ENCODE measurements at regions not wholly inside any gene's neighbourhood (a gene's known extent, or its start where the extent isn't known, plus 50 kb on each side); places are given as distances from the start of the nearest gene placed in this dataset.

GRCh38 chr6:14930366-14930989 lies 315.4 kb upstream of the JARID2 start:
- no peak for TF ChIP-seq CTCF (IDR thresholded peaks at IDR 0.05)

DNA sequence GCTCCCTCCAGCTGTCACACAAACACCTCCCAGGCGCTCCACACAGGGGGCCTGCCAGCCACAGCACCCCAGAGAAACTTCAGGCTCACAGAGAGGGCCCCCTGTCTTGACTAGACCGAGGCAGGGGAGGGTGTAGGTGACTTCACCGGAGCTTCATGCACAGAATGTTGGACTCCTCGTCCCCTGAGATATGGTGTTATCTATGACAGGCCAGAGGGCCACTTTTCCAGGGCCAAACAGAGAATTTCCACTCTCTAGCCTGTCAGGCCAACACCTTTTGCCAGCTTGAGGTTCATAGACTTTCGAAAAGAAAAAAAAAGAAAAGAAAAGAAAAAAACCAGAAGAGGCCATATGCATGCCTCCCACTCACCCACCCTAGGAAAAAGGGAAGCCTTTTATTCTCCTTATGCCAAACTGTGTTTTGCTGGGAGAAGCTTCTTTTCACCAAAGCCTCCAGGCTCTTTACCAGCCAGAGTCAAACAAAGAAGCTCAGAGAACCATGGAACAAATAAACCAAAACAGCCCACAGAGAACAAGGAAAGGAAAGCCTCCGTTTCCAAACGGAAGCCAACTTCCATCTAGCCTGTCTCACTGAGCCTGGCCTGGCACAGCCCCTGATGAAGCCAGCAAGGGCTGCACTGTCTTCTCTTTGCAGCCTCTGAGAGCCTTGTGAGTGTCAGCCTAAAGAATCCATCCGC lies 313.2 kb upstream of the JARID2 start:
- Histone ChIP-seq H3K9me3 (no peaks in the 10 kb centered on the region), H3K36me3 (no peaks in the 10 kb centered on the region), H3K4me3 (no peak overlapping the region), H3K27me3 (no peaks in the 10 kb centered on the region), H3K4me1 (peaks cover 0 to 7% of the 10 kb centered on the region in 2 donors), H3K27ac (no peak overlapping the region)
- TF ChIP-seq CTCF (IDR thresholded peaks at IDR 0.05): no peak
- DNase-seq (ENCODE audit: low spot score): no peak

More at GRCh38 chr6:14930366-14930989, 315.4 kb upstream of the JARID2 start:
- no peak overlapping the region for H3K4me3 ChIP-seq
- no peak overlapping the region for H3K27ac ChIP-seq
- H3K4me1 ChIP-seq: peaks cover 0 to 7% of the 10 kb centered on the region in 2 donors
- DNase-seq (ENCODE audit: low spot score): no peak
- H3K9me3 ChIP-seq: no peaks in the 10 kb centered on the region
- no peaks in the 10 kb centered on the region for H3K36me3 ChIP-seq
- H3K27me3 ChIP-seq: no peaks in the 10 kb centered on the region

DNA sequence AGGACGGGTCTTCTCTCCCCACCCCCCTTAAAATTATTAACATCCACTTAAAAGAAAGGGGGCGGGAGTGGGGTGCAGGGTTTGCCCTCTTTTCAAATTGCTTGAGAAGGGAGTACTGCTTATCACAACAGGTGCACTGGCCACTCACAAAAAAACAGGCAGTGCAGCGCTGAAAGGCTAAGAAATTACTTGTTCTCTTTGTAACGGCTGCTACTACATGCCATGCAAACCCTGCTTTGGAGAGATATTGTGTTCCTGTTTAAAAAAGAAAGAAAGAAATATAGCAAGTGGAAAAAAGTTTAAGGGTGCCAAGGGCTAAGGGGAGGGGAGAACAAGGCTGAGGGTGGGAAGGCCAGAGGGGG lies 312.7 kb upstream of the JARID2 start:
- no peak for TF ChIP-seq CTCF (IDR thresholded peaks at IDR 0.05)
- Histone ChIP-seq H3K9me3 (no peaks in the 10 kb centered on the region), H3K4me3 (no peak overlapping the region), H3K27me3 (no peaks in the 10 kb centered on the region), H3K36me3 (no peaks in the 10 kb centered on the region), H3K4me1 (peaks cover 0 to 7% of the 10 kb centered on the region in 2 donors), H3K27ac (no peak overlapping the region)
- no peak for DNase-seq (ENCODE audit: low spot score)

- no peak for DNase-seq (ENCODE audit: low spot score)
- Histone ChIP-seq H3K27ac (no peak overlapping the region), H3K4me1 (peaks cover 0 to 7% of the 10 kb centered on the region in 2 donors), H3K36me3 (no peaks in the 10 kb centered on the region), H3K27me3 (no peaks in the 10 kb centered on the region), H3K4me3 (no peak overlapping the region), H3K9me3 (no peaks in the 10 kb centered on the region)
- TF ChIP-seq CTCF (IDR thresholded peaks at IDR 0.05): no peak
Observed at GRCh38 chr6:14934013-14934412, 311.9 kb upstream of the JARID2 start.

DNA sequence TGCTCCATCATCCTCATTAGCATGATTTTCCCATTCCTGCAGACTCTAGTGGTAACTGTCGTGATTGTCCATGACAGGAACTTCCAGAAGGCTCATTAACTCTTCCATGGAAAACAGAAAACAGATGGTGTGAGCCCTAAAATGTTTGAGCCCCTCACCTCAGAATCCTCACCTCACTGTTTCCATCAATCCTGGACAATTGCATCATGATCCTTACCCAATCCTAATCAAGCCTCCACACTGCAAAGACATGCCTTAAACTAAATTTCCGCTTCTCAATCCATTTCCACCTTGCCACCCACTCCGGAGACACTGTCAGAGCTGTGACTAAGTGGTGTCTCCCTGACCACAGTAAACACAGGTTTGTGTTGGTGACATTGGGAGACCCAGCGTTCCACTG lies 311.0 kb upstream of the JARID2 start:
- H3K36me3 ChIP-seq: no peaks in the 10 kb centered on the region
- no peak overlapping the region for H3K27ac ChIP-seq
- no peak for TF ChIP-seq CTCF (IDR thresholded peaks at IDR 0.05)
- H3K4me1 ChIP-seq: peaks cover 0 to 7% of the 10 kb centered on the region in 2 donors
- no peak overlapping the region for H3K4me3 ChIP-seq
- no peaks in the 10 kb centered on the region for H3K27me3 ChIP-seq
- no peak for DNase-seq (ENCODE audit: low spot score)
- no peaks in the 10 kb centered on the region for H3K9me3 ChIP-seq

Measured in right atrium auricular region (tissue), 2 donors.